GM23338 (cell line): ENCODE measurements at regions not wholly inside any gene's neighbourhood (a gene's known extent, or its start where the extent isn't known, plus 50 kb on each side); places are given as distances from the start of the nearest gene placed in this dataset.

Experiments
- ATAC-seq: fragments of 200-7000 bp; cut with Tn5 transposase; 3 replicates; pipeline ENCODE4 v1.9.1; 2020
- DNase-seq: peaks from one replicate; pipeline ENCODE4 v3.0.0-alpha.2; 2015; ENCODE audit warnings: low spot score
- H2AFZ ChIP-seq: fragments of 200-600 bp; sonication (generic); 2 replicates; pipeline ENCODE4 v1.8.0; 2016; ENCODE audit warnings: antibody characterized with exemption, mild to moderate bottlenecking, moderate library complexity
- H3F3A ChIP-seq: fragments of 200-600 bp; sonication (generic); replicated peaks from 2 replicates; pipeline ENCODE4 v1.8.0; 2017; ENCODE audit warnings: antibody characterized with exemption, mixed run types, low read depth
- H3K27ac ChIP-seq: fragments of 200-600 bp; sonication (generic); 2 replicates; pipeline ENCODE4 v1.6.1; 2016; ENCODE audit warnings: low read depth
- H3K27me3 ChIP-seq: fragments of 200-600 bp; sonication (generic); 2 replicates; pipeline ENCODE4 v1.8.0; 2016; ENCODE audit warnings: mild to moderate bottlenecking, mixed run types, moderate library complexity; ENCODE audit not compliant: insufficient read depth
- H3K36me3 ChIP-seq: fragments of 200-600 bp; sonication (generic); 2 replicates; pipeline ENCODE4 v1.8.0; 2016; ENCODE audit warnings: mild to moderate bottlenecking; ENCODE audit not compliant: insufficient read depth
- H3K4me1 ChIP-seq: fragments of 200-600 bp; sonication (generic); 2 replicates; pipeline ENCODE4 v1.8.0; 2016; ENCODE audit warnings: mild to moderate bottlenecking, moderate library complexity; ENCODE audit not compliant: insufficient read depth
- H3K4me2 ChIP-seq: fragments of 200-600 bp; sonication (generic); 2 replicates; pipeline ENCODE4 v1.7.1; 2017; ENCODE audit warnings: mixed run types
- H3K4me3 ChIP-seq: fragments of 200-600 bp; sonication (generic); 2 replicates; pipeline ENCODE4 v1.6.1; 2016; ENCODE audit warnings: mixed run types
- H3K79me2 ChIP-seq: fragments of 200-600 bp; sonication (generic); replicated peaks from 2 replicates; pipeline ENCODE4 v1.8.0; 2017; ENCODE audit warnings: mild to moderate bottlenecking; ENCODE audit not compliant: insufficient read depth
- H3K9me2 ChIP-seq: fragments of 200-600 bp; sonication (generic); 2 replicates; pipeline ENCODE4 v1.8.0; 2017; ENCODE audit not compliant: insufficient read depth
- H4K20me1 ChIP-seq: fragments of 200-600 bp; sonication (generic); replicated peaks from 2 replicates; pipeline ENCODE4 v1.8.0; 2017; ENCODE audit warnings: mild to moderate bottlenecking; ENCODE audit not compliant: insufficient read depth
- H3K27ac Mint-ChIP-seq: 2 replicates; pipeline ENCODE4 v1.8.0; 2020; ENCODE audit warnings: inconsistent platforms, mild to moderate bottlenecking, moderate library complexity, mixed read lengths
- H3K27me3 Mint-ChIP-seq: 3 replicates; pipeline ENCODE4 v1.8.0; 2022; ENCODE audit warnings: low read depth, mild to moderate bottlenecking, moderate library complexity, mixed read lengths, inconsistent platforms; ENCODE audit not compliant: insufficient read depth, poor library complexity
- H3K36me3 Mint-ChIP-seq: 3 replicates; pipeline ENCODE4 v1.8.0; 2021; ENCODE audit warnings: low read depth, mild to moderate bottlenecking, inconsistent platforms, moderate library complexity, mixed read lengths
- H3K4me1 Mint-ChIP-seq: 3 replicates; pipeline ENCODE4 v1.8.0; 2020; ENCODE audit warnings: mild to moderate bottlenecking, inconsistent platforms, mixed read lengths
- H3K4me3 Mint-ChIP-seq: 3 replicates; pipeline ENCODE4 v1.8.0; 2021; ENCODE audit warnings: moderate library complexity, mild to moderate bottlenecking, inconsistent platforms, mixed read lengths
- H3K9me3 Mint-ChIP-seq: 3 replicates; pipeline ENCODE4 v1.8.0; 2020; ENCODE audit warnings: moderate library complexity, mild to moderate bottlenecking, inconsistent platforms, mixed read lengths
- EZH2 ChIP-seq: fragments of 200-600 bp; sonication (generic); IDR thresholded peaks from one replicate; pipeline ENCODE4 v1.8.0; 2017; ENCODE audit warnings: antibody characterized with exemption, mild to moderate bottlenecking, low read depth; ENCODE audit not compliant: unreplicated experiment
- EZH2phosphoT487 ChIP-seq: fragments of 200-600 bp; sonication (generic); IDR thresholded peaks from one replicate; pipeline ENCODE4 v1.8.1; 2018; ENCODE audit warnings: antibody characterized with exemption; ENCODE audit not compliant: unreplicated experiment
- NANOG ChIP-seq: IDR thresholded peaks from 2 replicates; pipeline ENCODE4 v1.6.1; 2016; ENCODE audit warnings: antibody characterized with exemption, borderline replicate concordance
- ZNF114 ChIP-seq: fragments of 250-450 bp; sonication (Bioruptor Pico); IDR thresholded peaks from 2 replicates; pipeline ENCODE4 v1.5.0; 2020; ENCODE audit warnings: mild to moderate bottlenecking, moderate library complexity
- ZNF331 ChIP-seq: fragments of 250-450 bp; sonication (Bioruptor Pico); IDR thresholded peaks from 2 replicates; pipeline ENCODE4 v1.5.0; 2020; ENCODE audit warnings: low read depth, mild to moderate bottlenecking, moderate library complexity
- TF ChIP-seq, protein P1 (sequence below): fragments of 250-450 bp; sonication (Bioruptor Pico); IDR thresholded peaks from 2 replicates; pipeline ENCODE4 v1.5.0; 2020; ENCODE audit warnings: mild to moderate bottlenecking, moderate library complexity
- TF ChIP-seq, protein P2 (sequence below), 2 experiments: fragments of 200-600 bp in 1 of 2; sonication (generic) in 1 of 2; conservative IDR thresholded peaks; 2 replicates each; pipeline versions ENCODE4 v1.5.1 to v1.6.1; 2016 to 2017; ENCODE audit warnings: antibody characterized with exemption in 2 of 2, low read depth in 2 of 2, mild to moderate bottlenecking in 2 of 2, moderate library complexity in 1 of 2

DNA sequence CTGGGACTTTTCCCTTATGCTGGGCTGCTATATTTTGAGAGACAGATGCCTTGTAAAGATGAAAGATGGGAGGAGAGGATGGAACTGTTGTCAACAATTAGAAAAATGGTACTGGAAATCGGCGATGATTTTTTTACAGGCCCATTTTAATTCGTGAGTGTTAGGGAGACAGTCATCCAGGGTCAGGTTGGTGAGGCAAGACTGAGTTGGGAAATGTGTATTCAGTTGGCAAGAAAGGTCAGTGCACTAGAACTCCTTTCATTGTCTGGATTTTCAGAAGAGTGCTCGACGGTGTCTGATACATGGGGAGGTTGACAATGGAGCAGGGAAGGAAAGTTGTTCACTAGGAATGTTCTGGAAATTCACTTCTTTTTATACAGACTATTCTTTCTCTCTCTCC, 394.4 kb downstream of the QKI start:
- no peaks in the 10 kb centered on the region for H3F3A ChIP-seq
- no peak overlapping the region for H3K27ac ChIP-seq
- Mint-ChIP-seq H3K27me3 (no peaks in the 10 kb centered on the region), H3K27ac (no peak overlapping the region), H3K4me1 (peaks cover 15% of the 10 kb centered on the region), H3K9me3 (no peaks in the 10 kb centered on the region), H3K4me3 (no peak overlapping the region), H3K36me3 (no peaks in the 10 kb centered on the region)
- ATAC-seq (no peak), DNase-seq (no peak)
- H4K20me1 ChIP-seq: no peaks in the 10 kb centered on the region
- H3K27me3 ChIP-seq: no peaks in the 10 kb centered on the region
- H3K9me2 ChIP-seq: no peaks in the 10 kb centered on the region
- H2AFZ ChIP-seq: no peak overlapping the region; the same call in 1 of the 2 replicates
- H3K4me2 ChIP-seq: no peak overlapping the region
- no peak for TF ChIP-seq EZH2phosphoT487
- no peak for TF ChIP-seq ZNF114 (CRISPR knock-in tag)
- no peaks in the 10 kb centered on the region for H3K79me2 ChIP-seq
- H3K4me1 ChIP-seq: peaks cover 16% of the 10 kb centered on the region
- H3K4me3 ChIP-seq: no peak overlapping the region
- no peaks in the 10 kb centered on the region for H3K36me3 ChIP-seq

DNA sequence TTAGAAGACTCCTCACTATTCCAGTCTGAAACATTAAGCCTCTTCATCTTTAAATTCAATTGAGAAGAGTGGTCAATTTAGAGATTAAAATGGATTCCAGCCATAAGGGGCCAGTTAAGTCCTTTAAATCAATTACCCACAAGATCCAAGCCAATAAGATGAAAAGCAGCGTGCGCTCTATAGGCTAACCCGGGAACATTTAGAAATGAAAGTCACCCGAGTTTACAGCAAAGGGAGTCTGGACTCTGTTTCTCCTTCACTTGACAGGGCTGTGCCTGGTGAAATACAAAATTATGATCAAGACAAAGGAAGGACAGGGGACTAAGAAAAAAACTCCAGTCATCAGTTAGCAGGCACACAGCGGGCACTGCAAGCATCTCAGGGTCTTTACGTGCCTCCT, 393.7 kb downstream of the QKI start:
- no peaks in the 10 kb centered on the region for H3K9me2 ChIP-seq
- H2AFZ ChIP-seq: no peak overlapping the region
- Mint-ChIP-seq H3K27me3 (no peaks in the 10 kb centered on the region), H3K27ac (no peak overlapping the region), H3K4me3 (no peak overlapping the region), H3K9me3 (no peaks in the 10 kb centered on the region), H3K4me1 (peaks cover 15% of the 10 kb centered on the region), H3K36me3 (no peaks in the 10 kb centered on the region)
- H3F3A ChIP-seq: no peaks in the 10 kb centered on the region
- H3K27ac ChIP-seq: no peak overlapping the region
- peaks cover 16% of the 10 kb centered on the region for H3K4me1 ChIP-seq
- no peak for DNase-seq
- H3K36me3 ChIP-seq: no peaks in the 10 kb centered on the region
- no peak overlapping the region for H3K4me2 ChIP-seq
- H3K79me2 ChIP-seq: no peaks in the 10 kb centered on the region
- H4K20me1 ChIP-seq: no peaks in the 10 kb centered on the region
- ATAC-seq: no peak
- TF ChIP-seq NANOG: no peak
- H3K4me3 ChIP-seq: no peak overlapping the region
- no peaks in the 10 kb centered on the region for H3K27me3 ChIP-seq

DNA sequence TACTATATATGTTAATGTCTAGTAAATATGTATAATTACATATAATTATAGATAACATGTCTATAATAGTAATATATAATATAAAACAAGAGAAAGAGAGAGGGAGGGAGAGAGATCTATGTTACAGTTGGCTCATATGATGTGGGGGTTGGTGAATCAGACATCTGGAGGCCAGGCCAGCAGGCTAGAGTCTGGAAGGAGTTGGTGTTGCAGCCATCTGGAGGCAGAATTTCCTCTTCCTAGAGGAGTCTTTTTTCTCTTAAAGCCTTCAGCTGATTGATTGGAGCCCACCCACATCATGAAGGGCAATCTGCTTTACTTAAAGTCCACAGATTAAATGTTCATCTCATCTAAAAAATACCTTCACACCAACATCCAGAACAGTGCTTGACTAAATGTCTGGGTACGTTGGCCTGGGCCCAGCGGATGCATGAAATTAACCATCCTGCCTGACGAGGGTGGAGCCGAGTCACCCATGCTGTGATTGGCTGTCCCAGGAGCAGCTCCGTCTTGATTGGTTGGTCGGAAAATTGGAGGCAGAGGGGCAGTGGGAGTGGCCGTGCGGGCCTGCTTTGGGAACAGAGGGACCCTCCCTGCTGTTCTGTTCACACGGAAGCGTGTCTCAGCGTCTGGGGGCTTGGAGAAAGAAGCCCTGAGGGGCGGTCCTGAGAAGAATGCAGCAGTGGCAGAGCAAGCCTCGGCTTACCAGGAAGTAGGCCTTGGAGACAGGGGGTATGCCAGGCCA, 392.4 kb downstream of the QKI start:
- Histone ChIP-seq H3K79me2 (no peaks in the 10 kb centered on the region), H2AFZ (0 out of 2 replicates have a peak overlapping the region, but pooled peaks have one; percentile 3), H4K20me1 (no peaks in the 10 kb centered on the region), H3K4me1 (peaks cover 16% of the 10 kb centered on the region), H3F3A (no peaks in the 10 kb centered on the region), H3K27me3 (no peaks in the 10 kb centered on the region), H3K27ac (no peak overlapping the region), H3K4me2 (no peak overlapping the region), H3K36me3 (no peaks in the 10 kb centered on the region), H3K9me2 (no peaks in the 10 kb centered on the region), H3K4me3 (no peak overlapping the region)
- H3K4me3 Mint-ChIP-seq: no peak overlapping the region
- ATAC-seq: no peak
- TF ChIP-seq ZNF331 (no peak), EZH2 (no peak)
- TF ChIP-seq, protein P1, sequence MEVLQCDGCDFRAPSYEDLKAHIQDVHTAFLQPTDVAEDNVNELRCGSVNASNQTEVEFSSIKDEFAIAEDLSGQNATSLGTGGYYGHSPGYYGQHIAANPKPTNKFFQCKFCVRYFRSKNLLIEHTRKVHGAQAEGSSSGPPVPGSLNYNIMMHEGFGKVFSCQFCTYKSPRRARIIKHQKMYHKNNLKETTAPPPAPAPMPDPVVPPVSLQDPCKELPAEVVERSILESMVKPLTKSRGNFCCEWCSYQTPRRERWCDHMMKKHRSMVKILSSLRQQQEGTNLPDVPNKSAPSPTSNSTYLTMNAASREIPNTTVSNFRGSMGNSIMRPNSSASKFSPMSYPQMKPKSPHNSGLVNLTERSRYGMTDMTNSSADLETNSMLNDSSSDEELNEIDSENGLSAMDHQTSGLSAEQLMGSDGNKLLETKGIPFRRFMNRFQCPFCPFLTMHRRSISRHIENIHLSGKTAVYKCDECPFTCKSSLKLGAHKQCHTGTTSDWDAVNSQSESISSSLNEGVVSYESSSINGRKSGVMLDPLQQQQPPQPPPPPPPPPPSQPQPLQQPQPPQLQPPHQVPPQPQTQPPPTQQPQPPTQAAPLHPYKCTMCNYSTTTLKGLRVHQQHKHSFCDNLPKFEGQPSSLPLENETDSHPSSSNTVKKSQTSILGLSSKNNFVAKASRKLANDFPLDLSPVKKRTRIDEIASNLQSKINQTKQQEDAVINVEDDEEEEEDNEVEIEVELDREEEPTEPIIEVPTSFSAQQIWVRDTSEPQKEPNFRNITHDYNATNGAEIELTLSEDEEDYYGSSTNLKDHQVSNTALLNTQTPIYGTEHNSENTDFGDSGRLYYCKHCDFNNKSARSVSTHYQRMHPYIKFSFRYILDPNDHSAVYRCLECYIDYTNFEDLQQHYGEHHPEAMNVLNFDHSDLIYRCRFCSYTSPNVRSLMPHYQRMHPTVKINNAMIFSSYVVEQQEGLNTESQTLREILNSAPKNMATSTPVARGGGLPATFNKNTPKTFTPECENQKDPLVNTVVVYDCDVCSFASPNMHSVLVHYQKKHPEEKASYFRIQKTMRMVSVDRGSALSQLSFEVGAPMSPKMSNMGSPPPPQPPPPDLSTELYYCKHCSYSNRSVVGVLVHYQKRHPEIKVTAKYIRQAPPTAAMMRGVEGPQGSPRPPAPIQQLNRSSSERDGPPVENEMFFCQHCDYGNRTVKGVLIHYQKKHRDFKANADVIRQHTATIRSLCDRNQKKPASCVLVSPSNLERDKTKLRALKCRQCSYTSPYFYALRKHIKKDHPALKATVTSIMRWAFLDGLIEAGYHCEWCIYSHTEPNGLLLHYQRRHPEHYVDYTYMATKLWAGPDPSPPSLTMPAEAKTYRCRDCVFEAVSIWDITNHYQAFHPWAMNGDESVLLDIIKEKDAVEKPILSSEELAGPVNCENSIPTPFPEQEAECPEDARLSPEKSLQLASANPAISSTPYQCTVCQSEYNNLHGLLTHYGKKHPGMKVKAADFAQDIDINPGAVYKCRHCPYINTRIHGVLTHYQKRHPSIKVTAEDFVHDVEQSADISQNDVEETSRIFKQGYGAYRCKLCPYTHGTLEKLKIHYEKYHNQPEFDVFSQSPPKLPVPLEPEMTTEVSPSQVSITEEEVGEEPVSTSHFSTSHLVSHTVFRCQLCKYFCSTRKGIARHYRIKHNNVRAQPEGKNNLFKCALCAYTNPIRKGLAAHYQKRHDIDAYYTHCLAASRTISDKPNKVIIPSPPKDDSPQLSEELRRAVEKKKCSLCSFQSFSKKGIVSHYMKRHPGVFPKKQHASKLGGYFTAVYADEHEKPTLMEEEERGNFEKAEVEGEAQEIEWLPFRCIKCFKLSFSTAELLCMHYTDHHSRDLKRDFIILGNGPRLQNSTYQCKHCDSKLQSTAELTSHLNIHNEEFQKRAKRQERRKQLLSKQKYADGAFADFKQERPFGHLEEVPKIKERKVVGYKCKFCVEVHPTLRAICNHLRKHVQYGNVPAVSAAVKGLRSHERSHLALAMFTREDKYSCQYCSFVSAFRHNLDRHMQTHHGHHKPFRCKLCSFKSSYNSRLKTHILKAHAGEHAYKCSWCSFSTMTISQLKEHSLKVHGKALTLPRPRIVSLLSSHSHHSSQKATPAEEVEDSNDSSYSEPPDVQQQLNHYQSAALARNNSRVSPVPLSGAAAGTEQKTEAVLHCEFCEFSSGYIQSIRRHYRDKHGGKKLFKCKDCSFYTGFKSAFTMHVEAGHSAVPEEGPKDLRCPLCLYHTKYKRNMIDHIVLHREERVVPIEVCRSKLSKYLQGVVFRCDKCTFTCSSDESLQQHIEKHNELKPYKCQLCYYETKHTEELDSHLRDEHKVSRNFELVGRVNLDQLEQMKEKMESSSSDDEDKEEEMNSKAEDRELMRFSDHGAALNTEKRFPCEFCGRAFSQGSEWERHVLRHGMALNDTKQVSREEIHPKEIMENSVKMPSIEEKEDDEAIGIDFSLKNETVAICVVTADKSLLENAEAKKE (CRISPR knock-in tag): no peak
- TF ChIP-seq, protein P2, sequence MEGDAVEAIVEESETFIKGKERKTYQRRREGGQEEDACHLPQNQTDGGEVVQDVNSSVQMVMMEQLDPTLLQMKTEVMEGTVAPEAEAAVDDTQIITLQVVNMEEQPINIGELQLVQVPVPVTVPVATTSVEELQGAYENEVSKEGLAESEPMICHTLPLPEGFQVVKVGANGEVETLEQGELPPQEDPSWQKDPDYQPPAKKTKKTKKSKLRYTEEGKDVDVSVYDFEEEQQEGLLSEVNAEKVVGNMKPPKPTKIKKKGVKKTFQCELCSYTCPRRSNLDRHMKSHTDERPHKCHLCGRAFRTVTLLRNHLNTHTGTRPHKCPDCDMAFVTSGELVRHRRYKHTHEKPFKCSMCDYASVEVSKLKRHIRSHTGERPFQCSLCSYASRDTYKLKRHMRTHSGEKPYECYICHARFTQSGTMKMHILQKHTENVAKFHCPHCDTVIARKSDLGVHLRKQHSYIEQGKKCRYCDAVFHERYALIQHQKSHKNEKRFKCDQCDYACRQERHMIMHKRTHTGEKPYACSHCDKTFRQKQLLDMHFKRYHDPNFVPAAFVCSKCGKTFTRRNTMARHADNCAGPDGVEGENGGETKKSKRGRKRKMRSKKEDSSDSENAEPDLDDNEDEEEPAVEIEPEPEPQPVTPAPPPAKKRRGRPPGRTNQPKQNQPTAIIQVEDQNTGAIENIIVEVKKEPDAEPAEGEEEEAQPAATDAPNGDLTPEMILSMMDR (conservative IDR thresholded peaks at IDR 0.05; ENCODE audit: low read depth in 2 of 2): no peak
- H3K9me3 Mint-ChIP-seq: no peaks in the 10 kb centered on the region
- H3K27ac Mint-ChIP-seq: no peak overlapping the region
- H3K36me3 Mint-ChIP-seq: no peaks in the 10 kb centered on the region
- DNase-seq: no peak
- no peaks in the 10 kb centered on the region for H3K27me3 Mint-ChIP-seq
- H3K4me1 Mint-ChIP-seq: peaks cover 15% of the 10 kb centered on the region
